ENCODE measurements at regions not wholly inside any gene's neighbourhood (a gene's known extent, or its start where the extent isn't known, plus 50 kb on each side); places are given as distances from the start of the nearest gene placed in this dataset.

DNA sequence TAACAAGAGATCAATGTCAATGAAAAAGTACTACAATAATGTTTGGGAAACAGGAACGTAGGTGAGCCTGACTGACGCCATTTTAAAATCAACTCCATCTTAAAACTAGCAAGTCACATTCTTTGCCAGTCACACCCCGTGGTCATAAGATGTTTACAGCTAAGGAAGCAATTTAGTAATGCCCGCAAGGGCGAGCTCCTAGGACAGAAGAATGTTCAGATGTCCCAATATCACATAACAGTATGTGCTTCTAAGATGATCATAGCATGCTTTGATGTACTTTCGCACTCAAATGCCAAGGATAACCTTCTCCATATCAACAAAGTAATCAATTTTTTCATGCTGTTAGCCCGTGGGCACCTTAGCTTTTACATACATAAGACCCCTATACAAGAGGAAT is 113.8 kb upstream of the EGFR start:
- DNase-seq (ENCODE audit: low read depth, low spot score): no peak
- intact Hi-C loops (cut with micrococcal nuclease): no loop called here
- Histone ChIP-seq H3K27me3 (ENCODE audit: insufficient read depth, low read length) (no peaks in the 10 kb centered on the region), H3K9me2 (ENCODE audit: insufficient read depth) (no peaks in the 10 kb centered on the region), H3K36me3 (ENCODE audit: control insufficient read depth in 1 of 2, insufficient read depth in 2 of 2, low read length in 2 of 2) (no peaks in the 10 kb centered on the region), H3K9ac (ENCODE audit: low read length) (no peak overlapping the region), H2AFZ (ENCODE audit: low read depth, low read length, poor library complexity, severe bottlenecking) (no peak overlapping the region), H3K9me3 (ENCODE audit: control insufficient read depth in 1 of 2, insufficient read depth in 1 of 2, low read depth in 1 of 2, low read length in 2 of 2) (no peaks in the 10 kb centered on the region), H3K4me1 (ENCODE audit: control insufficient read depth in 1 of 2, insufficient read depth in 2 of 2, low read length in 2 of 2) (no peaks in the 10 kb centered on the region), H3K4me3 (replicated peaks in 1 of 2; ENCODE audit: low read depth in 1 of 2, low read length in 2 of 2) (no peak overlapping the region), H3K27ac (ENCODE audit: low read depth, low read length) (no peak overlapping the region), H3K79me2 (ENCODE audit: insufficient read depth, low read length) (no peaks in the 10 kb centered on the region), H3K4me2 (ENCODE audit: low read length) (no peak overlapping the region), H4K20me1 (ENCODE audit: insufficient read depth) (no peaks in the 10 kb centered on the region)
- no TSS peak for BruUV-seq (replicated peaks)
- ChIA-PET POLR2A (no interaction called here), RAD21 (ENCODE audit: low non-redundant PET in 1 of 2, low total read pairs in 2 of 2, uncharacterized antibody in 2 of 2, unreplicated experiment in 2 of 2) (no interaction called here), CTCF (no interaction called here)
- TF ChIP-seq MAX (IDR thresholded peaks at IDR 0.05) (no peak), TCF7L2 (IDR thresholded peaks at IDR 0.05; ENCODE audit: borderline replicate concordance, extremely low read depth, insufficient read depth, insufficient read length) (no peak), SRF (IDR thresholded peaks at IDR 0.05; ENCODE audit: low read depth) (no peak), EZH2 (IDR thresholded peaks at IDR 0.05) (no peak), JUND (IDR thresholded peaks at IDR 0.05) (no peak), ZFX (IDR thresholded peaks at IDR 0.05) (no peak)
- TF ChIP-seq, protein P1, sequence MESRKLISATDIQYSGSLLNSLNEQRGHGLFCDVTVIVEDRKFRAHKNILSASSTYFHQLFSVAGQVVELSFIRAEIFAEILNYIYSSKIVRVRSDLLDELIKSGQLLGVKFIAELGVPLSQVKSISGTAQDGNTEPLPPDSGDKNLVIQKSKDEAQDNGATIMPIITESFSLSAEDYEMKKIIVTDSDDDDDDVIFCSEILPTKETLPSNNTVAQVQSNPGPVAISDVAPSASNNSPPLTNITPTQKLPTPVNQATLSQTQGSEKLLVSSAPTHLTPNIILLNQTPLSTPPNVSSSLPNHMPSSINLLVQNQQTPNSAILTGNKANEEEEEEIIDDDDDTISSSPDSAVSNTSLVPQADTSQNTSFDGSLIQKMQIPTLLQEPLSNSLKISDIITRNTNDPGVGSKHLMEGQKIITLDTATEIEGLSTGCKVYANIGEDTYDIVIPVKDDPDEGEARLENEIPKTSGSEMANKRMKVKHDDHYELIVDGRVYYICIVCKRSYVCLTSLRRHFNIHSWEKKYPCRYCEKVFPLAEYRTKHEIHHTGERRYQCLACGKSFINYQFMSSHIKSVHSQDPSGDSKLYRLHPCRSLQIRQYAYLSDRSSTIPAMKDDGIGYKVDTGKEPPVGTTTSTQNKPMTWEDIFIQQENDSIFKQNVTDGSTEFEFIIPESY (IDR thresholded peaks at IDR 0.05; ENCODE audit: extremely low read depth, insufficient replicate concordance, low read length): no peak
- no peak for ATAC-seq

- no peak overlapping the region for H3K4me2 ChIP-seq (ENCODE audit: low read length)
- no peaks in the 10 kb centered on the region for H3K27me3 ChIP-seq (ENCODE audit: insufficient read depth, low read length)
- H3K36me3 ChIP-seq (ENCODE audit: control insufficient read depth in 1 of 2, insufficient read depth in 2 of 2, low read length in 2 of 2): no peaks in the 10 kb centered on the region
- DNase-seq (ENCODE audit: low read depth, low spot score) (no peak), ATAC-seq (no peak)
- H3K79me2 ChIP-seq (ENCODE audit: insufficient read depth, low read length): no peaks in the 10 kb centered on the region
- POLR2A ChIA-PET: no interaction called here
- no TSS peak for BruUV-seq (replicated peaks)
- no peaks in the 10 kb centered on the region for H3K9me3 ChIP-seq (ENCODE audit: control insufficient read depth in 1 of 2, insufficient read depth in 1 of 2, low read depth in 1 of 2, low read length in 2 of 2)
- no peaks in the 10 kb centered on the region for H4K20me1 ChIP-seq (ENCODE audit: insufficient read depth)
- H2AFZ ChIP-seq (ENCODE audit: low read depth, low read length, poor library complexity, severe bottlenecking): no peak overlapping the region
- H3K9me2 ChIP-seq (ENCODE audit: insufficient read depth): no peaks in the 10 kb centered on the region
- RAD21 ChIA-PET (ENCODE audit: low non-redundant PET in 1 of 2, low total read pairs in 2 of 2, uncharacterized antibody in 2 of 2, unreplicated experiment in 2 of 2): no interaction called here
- intact Hi-C loops (cut with micrococcal nuclease): no loop called here
- H3K27ac ChIP-seq (ENCODE audit: low read depth, low read length): no peak overlapping the region
- H3K4me1 ChIP-seq (ENCODE audit: control insufficient read depth in 1 of 2, insufficient read depth in 2 of 2, low read length in 2 of 2): no peaks in the 10 kb centered on the region
- H3K9ac ChIP-seq (ENCODE audit: low read length): no peak overlapping the region
- CTCF ChIA-PET: no interaction called here
- H3K4me3 ChIP-seq (replicated peaks in 1 of 2; ENCODE audit: low read depth in 1 of 2, low read length in 2 of 2): no peak overlapping the region
- TF ChIP-seq CBX3 (IDR thresholded peaks at IDR 0.05; ENCODE audit: low read depth) (no peak), SP1 (IDR thresholded peaks at IDR 0.05; ENCODE audit: low read depth) (no peak), SRF (IDR thresholded peaks at IDR 0.05; ENCODE audit: low read depth) (no peak), EZH2 (IDR thresholded peaks at IDR 0.05) (no peak), REST (IDR thresholded peaks at IDR 0.05; ENCODE audit: low read depth) (no peak), ZFX (IDR thresholded peaks at IDR 0.05) (no peak), POLR2AphosphoS5 (IDR thresholded peaks at IDR 0.05; ENCODE audit: low read depth, low read length) (no peak), ZNF274 (IDR thresholded peaks at IDR 0.05; ENCODE audit: low read depth, low read length) (no peak), YY1 (IDR thresholded peaks at IDR 0.05; ENCODE audit: extremely low read depth, insufficient replicate concordance, low read depth, low read length) (no peak)
- TF ChIP-seq, protein P1 (IDR thresholded peaks at IDR 0.05; ENCODE audit: extremely low read depth, insufficient replicate concordance, low read length): no peak
Measured at GRCh38 chr7:54906963-54907362, 111.9 kb upstream of the EGFR start.
